SU-DHL-6 (cell line): ENCODE measurements at regions not wholly inside any gene's neighbourhood (a gene's known extent, or its start where the extent isn't known, plus 50 kb on each side); places are given as distances from the start of the nearest gene placed in this dataset.

ENCODE experiments used
- CTCF ChIP-seq: fragments of 200-600 bp; sonication (generic); IDR thresholded peaks from one replicate; pipeline ENCODE4 v1.5.1; 2017; ENCODE audit warnings: antibody characterized with exemption, mild to moderate bottlenecking, low read length, moderate library complexity; ENCODE audit not compliant: insufficient read depth, poor library complexity, severe bottlenecking
- EZH2phosphoT487 ChIP-seq: fragments of 200-600 bp; sonication (generic), shearing (Covaris generic); conservative IDR thresholded peaks from 2 replicates; pipeline ENCODE4 v1.6.1; 2018; ENCODE audit warnings: mild to moderate bottlenecking, antibody characterized with exemption, low read length, moderate library complexity, mixed read lengths

GRCh38 chr10:123559823-123560092 is 106.4 kb upstream of the GPR26 start:
- no peak for TF ChIP-seq CTCF
- TF ChIP-seq EZH2phosphoT487: no peak
